ENCODE measurements at regions not wholly inside any gene's neighbourhood (a gene's known extent, or its start where the extent isn't known, plus 50 kb on each side); places are given as distances from the start of the nearest gene placed in this dataset.
"Not testable (repeated sequence)": the region's sequence is repeated elsewhere in the genome, so short reads cannot be mapped to it uniquely, and the experiment has no call there.

GRCh38 chr5:123698937-123699336 lies 187.0 kb downstream of the CSNK1G3 start:
- not testable (repeated sequence) for TF ChIP-seq CTCF (IDR thresholded peaks at IDR 0.05); TAF1 (IDR thresholded peaks at IDR 0.05; ENCODE audit: borderline replicate concordance, low read depth, low read length); JUND (IDR thresholded peaks at IDR 0.05); RFX5 (IDR thresholded peaks at IDR 0.05; ENCODE audit: low read length); FOXM1 (IDR thresholded peaks at IDR 0.05; ENCODE audit: low read depth); GABPA (IDR thresholded peaks at IDR 0.05; ENCODE audit: low read depth); EP300 (IDR thresholded peaks at IDR 0.05; ENCODE audit: borderline replicate concordance in 1 of 2, low read depth in 1 of 2, low read length in 1 of 2); YY1 (IDR thresholded peaks at IDR 0.05; ENCODE audit: low read depth); RAD21 (IDR thresholded peaks at IDR 0.05; ENCODE audit: low read length); TCF12 (IDR thresholded peaks at IDR 0.05); EZH2phosphoT487 (IDR thresholded peaks at IDR 0.05; ENCODE audit: borderline replicate concordance, low read depth); RXRA (IDR thresholded peaks at IDR 0.05; ENCODE audit: borderline replicate concordance, low read depth)

Data from SK-N-SH (cell line).